HepG2 (cell line): ENCODE measurements at regions not wholly inside any gene's neighbourhood (a gene's known extent, or its start where the extent isn't known, plus 50 kb on each side); places are given as distances from the start of the nearest gene placed in this dataset.
A peak's percentile ranks its signal among the peaks of the same experiment; 100 is the strongest.

Source experiments
- ATAC-seq: fragments of 200-7000 bp; cut with Tn5 transposase; 3 replicates; pipeline ENCODE4 v1.9.1; 2020; ENCODE audit warnings: mild to moderate bottlenecking, moderate library complexity
- BruUV-seq: library from RNA; stranded (reverse); fragments of 400-500 nt; replicated peaks from 2 replicates; lab custom pipeline; 2021; lab: Mats Ljungman, UMichigan
- CTCF ChIA-PET: fragments of 300-600 bp; formaldehyde crosslinking; extraction: SDS; loops from one replicate; lab custom pipeline; 2021; ENCODE audit warnings: low total read pairs, inconsistent platforms, low intra/inter-chr PET ratio; lab: Yijun Ruan, JAX
- POLR2A ChIA-PET: fragments of 350-600 bp; sonication (Branson Sonifier 250); formaldehyde crosslinking; loops from one replicate; lab custom pipeline; 2020; ENCODE audit warnings: antibody characterized with exemption, inconsistent platforms; lab: Yijun Ruan, JAX
- DNase-seq: peaks from one replicate; pipeline ENCODE4 v3.0.0-alpha.2; 2015; ENCODE audit warnings: low spot score
- FAIRE-seq: peaks from 3 replicates; lab custom pipeline; 2011; peaks lifted over from hg19 to GRCh38; lab: Jason Lieb, UNC
- H2AFZ ChIP-seq: one replicate; pipeline ENCODE4 v1.6.1; 2011; ENCODE audit warnings: low read length, inconsistent platforms
- H3K27ac ChIP-seq: fragments of 300-600 bp; 3 replicates; pipeline ENCODE4 v1.8.0; 2011; ENCODE audit warnings: mixed run types, mild to moderate bottlenecking, mixed read lengths, low read length, inconsistent platforms; ENCODE audit not compliant: insufficient read depth; ENCODE audit errors: extremely low read length
- H3K27me3 ChIP-seq, 2 experiments: fragments of 200-600 bp in 1 of 2; 2 replicates in 1 of 2; 3 replicates in 1 of 2; pipeline versions ENCODE4 v1.6.0 to v1.8.0; 2011; ENCODE audit warnings: low read length in 2 of 2, mild to moderate bottlenecking in 2 of 2, moderate library complexity in 2 of 2, inconsistent platforms in 1 of 2; ENCODE audit not compliant: insufficient read depth in 2 of 2, control insufficient read depth in 1 of 2
- H3K36me3 ChIP-seq, 2 experiments: fragments of 200-600 bp in 1 of 2; replicated peaks in 1 of 2; 2 replicates in 1 of 2; 3 replicates in 1 of 2; pipeline versions ENCODE4 v1.5.1 to v1.8.0; 2011; ENCODE audit warnings: low read length in 2 of 2, inconsistent platforms in 1 of 2; ENCODE audit not compliant: insufficient read depth in 2 of 2, control insufficient read depth in 1 of 2
- H3K4me1 ChIP-seq: 2 replicates; pipeline ENCODE4 v1.5.1; 2012; ENCODE audit warnings: low read length, inconsistent platforms; ENCODE audit not compliant: insufficient read depth
- H3K4me2 ChIP-seq: 2 replicates; pipeline ENCODE4 v1.6.0; 2011; ENCODE audit warnings: low read depth, low read length, inconsistent platforms
- H3K4me3 ChIP-seq, 3 experiments: fragments of 200-600 bp in 1 of 3; sonication (generic), shearing (Covaris generic) in 1 of 3; replicated peaks in 1 of 3; 2 replicates each; pipeline ENCODE4 v1.5.1; 2011 to 2016; ENCODE audit warnings: low read length in 3 of 3, inconsistent platforms in 2 of 3, low read depth in 2 of 3, mild to moderate bottlenecking in 2 of 3, control low read depth in 1 of 3, mixed read lengths in 1 of 3; ENCODE audit not compliant: insufficient read depth in 1 of 3
- H3K79me2 ChIP-seq: one replicate; pipeline ENCODE4 v1.6.1; 2011; ENCODE audit warnings: low read length, inconsistent platforms; ENCODE audit not compliant: insufficient read depth
- H3K9ac ChIP-seq: 2 replicates; pipeline ENCODE4 v1.6.0; 2011; ENCODE audit warnings: mild to moderate bottlenecking, low read depth, low read length, inconsistent platforms; ENCODE audit not compliant: insufficient read depth
- H3K9me3 ChIP-seq: 2 replicates; pipeline ENCODE4 v1.5.1; 2012; ENCODE audit warnings: mild to moderate bottlenecking, low read length
- H4K20me1 ChIP-seq: 2 replicates; pipeline ENCODE4 v1.6.0; 2011; ENCODE audit warnings: inconsistent platforms, mild to moderate bottlenecking, low read length, moderate library complexity; ENCODE audit not compliant: insufficient read depth
- EZH2 ChIP-seq: conservative IDR thresholded peaks from 2 replicates; pipeline ENCODE4 v1.6.1; 2012; ENCODE audit warnings: mild to moderate bottlenecking, low read depth, low read length, moderate library complexity
- FOXO1 ChIP-seq: sonication (generic); formaldehyde crosslinking; IDR thresholded peaks from 2 replicates; pipeline ENCODE4 v1.4.0; 2020; ENCODE audit warnings: missing genetic modification reagents
- HNF4G ChIP-seq, 2 experiments: sonication (generic) in 1 of 2; formaldehyde crosslinking in 1 of 2; IDR thresholded peaks; 2 replicates each; pipeline versions ENCODE4 v1.4.0 to v1.6.1; 2011 to 2020; ENCODE audit warnings: borderline replicate concordance in 2 of 2, low read depth in 2 of 2, mild to moderate bottlenecking in 2 of 2, low read length in 1 of 2, missing genetic modification reagents in 1 of 2, moderate library complexity in 1 of 2
- HOXA3 ChIP-seq: sonication (generic); formaldehyde crosslinking; IDR thresholded peaks from 2 replicates; pipeline ENCODE4 v1.5.0; 2020; ENCODE audit warnings: missing genetic modification reagents
- MAFF ChIP-seq: IDR thresholded peaks from 2 replicates; pipeline ENCODE4 v1.6.1; 2011; ENCODE audit warnings: low read depth, low read length, improper control_type of control experiment
- RAD51 ChIP-seq: fragments of 450-650 bp; IDR thresholded peaks from 2 replicates; pipeline ENCODE4 v1.6.1; 2016; ENCODE audit warnings: borderline replicate concordance
- RCOR2 ChIP-seq: IDR thresholded peaks from 2 replicates; pipeline ENCODE4 v1.6.1; 2016; ENCODE audit warnings: missing biosample characterization, missing genetic modification reagents
- TAF15 ChIP-seq: fragments of 200-400 bp; formaldehyde crosslinking; IDR thresholded peaks from one replicate; pipeline ENCODE4 v1.6.1; 2018; ENCODE audit warnings: mild to moderate bottlenecking, low read depth, low read length; ENCODE audit not compliant: poor library complexity, severe bottlenecking
- U2AF1 ChIP-seq: fragments of 200-400 bp; formaldehyde crosslinking; optimal IDR thresholded peaks from 2 replicates; pipeline ENCODE3; 2017; ENCODE audit warnings: mild to moderate bottlenecking, low read depth, low read length
- ZMYM4 ChIP-seq: sonication (generic); formaldehyde crosslinking; IDR thresholded peaks from 2 replicates; pipeline ENCODE4 v1.8.1; 2023; ENCODE audit warnings: mild to moderate bottlenecking, missing genetic modification reagents
- ZNF343 ChIP-seq: sonication (generic); formaldehyde crosslinking; IDR thresholded peaks from 2 replicates; pipeline ENCODE4 v1.4.0; 2020; ENCODE audit warnings: mild to moderate bottlenecking, missing genetic modification reagents
- ZNF83 ChIP-seq: sonication (generic); formaldehyde crosslinking; IDR thresholded peaks from 2 replicates; pipeline ENCODE4 v1.4.0; 2020; ENCODE audit warnings: missing genetic modification reagents, mild to moderate bottlenecking, borderline replicate concordance
- WGBS: methylation state at CpG from one replicate; pipeline ENCODE4 v1.1.6; 2017; ENCODE audit warnings: low lambda C conversion rate; 5-methylcytosine and 5-hydroxymethylcytosine counted together
- in situ Hi-C: cut with HindIII; loops from 2 replicates; pipeline ENCODE4 v1.10.0; 2017; ENCODE audit warnings: low pct_unique_long_range_greater_than_20kb; ENCODE audit not compliant: extremely low pct_ligation_motif_present
- intact Hi-C: fragments of 100-400 bp; cut with micrococcal nuclease; formaldehyde crosslinking; loops from one replicate; pipeline ENCODE4 v1.10.0; 2022; ENCODE audit not compliant: unreplicated experiment
- TF ChIP-seq, protein P1 (sequence below): sonication (generic); formaldehyde crosslinking; IDR thresholded peaks from 2 replicates; pipeline ENCODE4 v1.5.0; 2020; ENCODE audit warnings: mild to moderate bottlenecking, low read depth, missing genetic modification reagents, borderline replicate concordance
- TF ChIP-seq, protein P2 (sequence below): IDR thresholded peaks from 2 replicates; pipeline ENCODE4 v1.6.1; 2016; ENCODE audit warnings: mild to moderate bottlenecking

DNA sequence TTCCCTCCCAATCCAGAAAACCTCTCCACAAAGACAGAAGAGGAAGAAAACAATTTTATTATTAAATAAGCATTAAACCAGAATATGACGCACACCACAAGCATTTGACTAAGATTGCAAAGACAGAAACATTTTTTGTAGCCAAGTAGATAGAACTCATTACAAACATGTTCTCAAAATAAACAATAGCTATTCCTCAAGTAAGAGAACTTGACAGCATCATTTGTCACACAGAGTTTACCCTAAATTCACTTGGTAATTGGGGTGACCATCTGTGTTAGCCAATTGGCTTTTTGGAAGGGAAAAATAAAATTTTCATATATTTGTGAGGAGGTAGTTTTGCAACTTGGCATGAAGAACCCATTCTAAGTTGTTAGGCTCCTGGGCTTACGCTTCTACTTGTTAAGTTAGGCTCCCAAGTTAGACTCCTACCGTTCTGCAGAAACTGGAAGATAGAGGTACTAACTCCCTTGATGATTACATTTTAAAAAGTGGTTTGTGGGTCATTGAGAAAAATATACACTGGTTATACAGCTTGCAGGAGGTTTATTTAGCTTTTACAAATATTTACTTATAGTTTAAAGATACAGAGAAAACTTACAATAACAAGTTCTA, 618.6 kb upstream of the CNTNAP2 start:
- no peak for TF ChIP-seq FOXO1
- TF ChIP-seq EZH2: no peak
- no peak for TF ChIP-seq ZNF83 (CRISPR knock-in tag)
- TF ChIP-seq ZNF343 (CRISPR knock-in tag): no peak
- TF ChIP-seq, protein P1, sequence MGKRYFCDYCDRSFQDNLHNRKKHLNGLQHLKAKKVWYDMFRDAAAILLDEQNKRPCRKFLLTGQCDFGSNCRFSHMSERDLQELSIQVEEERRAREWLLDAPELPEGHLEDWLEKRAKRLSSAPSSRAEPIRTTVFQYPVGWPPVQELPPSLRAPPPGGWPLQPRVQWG: no peak
- no peak for TF ChIP-seq HNF4G (IDR thresholded peaks at IDR 0.05; ENCODE audit: borderline replicate concordance, low read depth, low read length)
- no peak for TF ChIP-seq HNF4G (CRISPR knock-in tag; IDR thresholded peaks at IDR 0.05; ENCODE audit: borderline replicate concordance, low read depth)
- TF ChIP-seq TAF15: no peak
- TF ChIP-seq ZMYM4 (CRISPR knock-in tag): no peak
- no peak for TF ChIP-seq RAD51
- no TSS peak for BruUV-seq
- Histone ChIP-seq H3K27ac (no peak overlapping the region), H3K27me3 (no peaks in the 10 kb centered on the region), H3K4me1 (no peaks in the 10 kb centered on the region), H3K4me3 (no peak overlapping the region), H4K20me1 (no peaks in the 10 kb centered on the region), H3K36me3 (no peaks in the 10 kb centered on the region), H2AFZ (no peak overlapping the region), H3K9me3 (peaks cover 86% of the 10 kb centered on the region), H3K79me2 (no peaks in the 10 kb centered on the region), H3K4me2 (no peak overlapping the region), H3K9ac (no peak overlapping the region)
- no peak for ATAC-seq
- intact Hi-C loops: no loop called here
- DNase-seq: no peak
- POLR2A ChIA-PET: no interaction called here
- CTCF ChIA-PET: no interaction called here
- no peak for FAIRE-seq
- 23% methylated on average over 3 of the region's 3 CpGs for WGBS
- in situ Hi-C loops: no loop called here

DNA sequence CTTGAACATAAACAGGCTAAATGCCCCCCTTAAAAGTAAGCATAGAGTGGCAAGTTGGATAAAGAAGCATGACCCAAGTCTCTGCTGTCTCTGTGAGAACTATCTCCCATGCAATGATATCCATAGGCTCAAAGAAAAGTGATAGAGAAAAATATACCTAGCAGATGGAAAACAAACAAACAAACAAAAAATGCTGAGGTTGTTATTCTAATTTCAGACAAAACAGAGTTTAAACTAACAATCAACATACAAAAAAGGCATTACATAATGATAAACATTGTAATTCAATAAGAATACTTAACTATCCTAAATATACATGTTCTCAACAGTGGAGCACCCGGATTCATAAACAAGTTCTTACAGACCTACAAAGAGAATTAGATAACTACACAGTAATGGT, 626.2 kb upstream of the CNTNAP2 start:
- Histone ChIP-seq H3K27me3 (no peaks in the 10 kb centered on the region), H3K4me2 (no peak overlapping the region), H3K79me2 (no peaks in the 10 kb centered on the region), H2AFZ (no peak overlapping the region), H3K27ac (no peak overlapping the region), H3K9me3 (peaks cover 82% of the 10 kb centered on the region), H3K4me1 (no peaks in the 10 kb centered on the region), H3K36me3 (no peaks in the 10 kb centered on the region), H4K20me1 (no peaks in the 10 kb centered on the region), H3K4me3 (no peak overlapping the region), H3K9ac (no peak overlapping the region)
- no peak for DNase-seq
- intact Hi-C loops: no loop called here
- CTCF ChIA-PET: no interaction called here
- POLR2A ChIA-PET: no interaction called here
- WGBS: 0% methylated on average over 1 of the region's 1 CpG
- no TSS peak for BruUV-seq
- no peak for FAIRE-seq
- ATAC-seq: no peak
- in situ Hi-C loops: no loop called here
- TF ChIP-seq HOXA3 (CRISPR knock-in tag): no peak
- no peak for TF ChIP-seq U2AF1
- TF ChIP-seq MAFF: 0 out of 2 replicates have a peak, but pooled peaks have one; percentile 6
- no peak for TF ChIP-seq TAF15
- TF ChIP-seq, protein P2, sequence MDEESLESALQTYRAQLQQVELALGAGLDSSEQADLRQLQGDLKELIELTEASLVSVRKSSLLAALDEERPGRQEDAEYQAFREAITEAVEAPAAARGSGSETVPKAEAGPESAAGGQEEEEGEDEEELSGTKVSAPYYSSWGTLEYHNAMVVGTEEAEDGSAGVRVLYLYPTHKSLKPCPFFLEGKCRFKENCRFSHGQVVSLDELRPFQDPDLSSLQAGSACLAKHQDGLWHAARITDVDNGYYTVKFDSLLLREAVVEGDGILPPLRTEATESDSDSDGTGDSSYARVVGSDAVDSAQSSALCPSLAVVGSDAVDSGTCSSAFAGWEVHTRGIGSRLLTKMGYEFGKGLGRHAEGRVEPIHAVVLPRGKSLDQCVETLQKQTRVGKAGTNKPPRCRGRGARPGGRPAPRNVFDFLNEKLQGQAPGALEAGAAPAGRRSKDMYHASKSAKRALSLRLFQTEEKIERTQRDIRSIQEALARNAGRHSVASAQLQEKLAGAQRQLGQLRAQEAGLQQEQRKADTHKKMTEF (CRISPR knock-in tag): no peak
- no peak for TF ChIP-seq RCOR2
